GM21515 (cell line): ENCODE measurements at regions not wholly inside any gene's neighbourhood (a gene's known extent, or its start where the extent isn't known, plus 50 kb on each side); places are given as distances from the start of the nearest gene placed in this dataset.

Source experiments
- ATAC-seq: cut with Tn5 transposase; IDR thresholded peaks from one replicate; pipeline ENCODE4 v1.9.1; 2021; ENCODE audit not compliant: unreplicated experiment

GRCh38 chr1:106889059-106889458 lies 167.4 kb upstream of the PRMT6 start:
- ATAC-seq, result no peak

DNA sequence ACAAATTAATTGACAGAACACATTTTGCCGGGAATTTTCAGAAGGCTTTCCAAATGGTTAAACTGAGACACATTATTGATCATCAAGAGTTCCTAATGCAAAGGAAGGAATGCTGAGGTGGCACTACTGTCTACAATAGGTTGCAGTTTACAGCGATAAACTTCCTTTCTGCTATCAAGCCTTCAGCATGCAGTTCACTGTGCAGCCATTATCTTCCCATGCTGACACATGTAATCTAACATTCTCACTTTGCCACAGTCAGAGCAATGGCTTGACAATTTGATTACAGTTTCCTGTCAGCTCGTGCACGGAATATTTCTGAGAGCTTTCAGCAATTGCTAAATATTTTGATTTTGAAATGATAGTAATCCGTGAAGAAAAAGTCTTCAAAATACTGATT lies 166.9 kb upstream of the PRMT6 start:
- no peak for ATAC-seq

DNA sequence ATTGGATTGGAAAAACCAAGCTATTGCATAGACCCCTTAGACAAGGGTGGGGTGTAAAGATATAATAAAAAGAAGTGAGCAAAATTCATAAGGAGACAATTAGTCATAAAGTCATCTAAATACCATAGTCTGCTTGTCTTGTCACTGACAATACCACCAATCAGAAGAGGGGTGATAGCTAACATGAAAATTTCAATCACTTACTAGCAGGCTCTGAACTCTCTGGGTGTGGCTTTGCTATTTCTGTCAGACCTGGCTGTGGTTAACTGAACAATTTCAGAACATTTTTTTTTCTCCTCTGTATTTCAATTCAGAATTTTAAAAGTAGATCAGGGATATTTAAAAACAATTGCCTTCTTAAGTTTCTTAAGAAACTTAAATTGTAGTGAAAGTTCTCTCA lies 158.5 kb upstream of the PRMT6 start:
- ATAC-seq, result no peak

DNA sequence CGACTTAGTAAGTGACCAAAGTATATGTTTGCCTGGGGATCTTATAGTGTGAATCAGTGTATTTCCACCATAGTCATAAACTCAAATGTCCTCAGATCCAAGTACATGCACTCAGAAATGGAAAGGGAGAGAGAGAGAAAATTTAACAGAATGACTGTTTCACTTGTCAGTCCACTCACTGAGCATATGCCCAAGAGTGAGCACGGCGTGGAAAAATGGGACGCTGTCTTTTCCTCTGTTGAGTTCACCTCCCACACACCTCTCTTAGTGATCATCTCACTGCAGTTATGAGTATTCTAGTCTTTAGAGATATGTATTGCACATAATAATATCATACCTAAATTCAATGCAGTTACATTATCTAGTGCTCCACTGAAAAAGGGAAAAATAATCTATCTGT lies 156.8 kb upstream of the PRMT6 start:
- ATAC-seq, result no peak

GRCh38 chr1:106907795-106908194 lies 148.7 kb upstream of the PRMT6 start:
- ATAC-seq, result peak; percentile 100

GRCh38 chr1:106908689-106909088 lies 147.8 kb upstream of the PRMT6 start:
- no peak for ATAC-seq

- no peak for ATAC-seq
These were observed 145.7 kb upstream of the PRMT6 start for GRCh38 chr1:106910798-106911197.

- no peak for ATAC-seq
These were observed 144.3 kb upstream of the PRMT6 start for GRCh38 chr1:106912131-106912530.

DNA sequence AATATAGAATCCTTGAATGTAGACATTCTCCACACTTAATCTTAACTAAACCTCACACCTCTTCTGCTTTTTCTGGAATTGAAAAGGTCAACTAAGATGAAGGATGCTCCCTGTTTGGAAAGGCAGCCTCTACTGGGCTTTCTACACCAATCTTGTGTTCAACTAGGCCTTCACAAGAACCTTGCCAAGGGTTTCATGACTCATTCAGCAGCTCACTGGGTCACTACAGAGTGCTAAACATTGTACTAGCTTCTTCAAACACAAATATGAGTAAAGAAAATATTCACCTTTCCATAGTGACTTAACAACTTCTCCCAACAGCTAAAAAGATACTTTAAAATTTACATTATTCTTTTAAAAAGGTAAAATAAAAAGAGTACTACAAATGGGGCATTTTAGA lies 135.3 kb upstream of the PRMT6 start:
- no peak for ATAC-seq

DNA sequence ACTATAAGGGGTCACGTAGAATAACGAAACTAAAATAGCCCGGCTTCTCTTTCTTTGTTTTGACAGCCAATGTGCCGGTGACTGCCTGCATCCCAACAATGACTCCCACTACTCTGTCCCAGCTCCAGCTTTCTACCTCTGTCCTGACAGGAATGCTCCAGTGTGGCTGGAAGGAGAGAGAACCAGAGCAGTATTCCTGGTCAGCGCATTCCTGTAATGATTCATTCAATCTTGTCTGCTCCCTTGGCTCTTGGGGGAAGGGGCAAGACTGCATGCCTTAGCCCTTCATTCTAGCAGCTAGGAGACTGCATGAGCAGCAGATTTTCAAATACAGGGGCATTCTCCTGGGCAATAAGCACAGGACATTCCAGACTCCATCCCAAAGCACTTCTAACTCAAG lies 132.1 kb upstream of the PRMT6 start:
- no peak for ATAC-seq

DNA sequence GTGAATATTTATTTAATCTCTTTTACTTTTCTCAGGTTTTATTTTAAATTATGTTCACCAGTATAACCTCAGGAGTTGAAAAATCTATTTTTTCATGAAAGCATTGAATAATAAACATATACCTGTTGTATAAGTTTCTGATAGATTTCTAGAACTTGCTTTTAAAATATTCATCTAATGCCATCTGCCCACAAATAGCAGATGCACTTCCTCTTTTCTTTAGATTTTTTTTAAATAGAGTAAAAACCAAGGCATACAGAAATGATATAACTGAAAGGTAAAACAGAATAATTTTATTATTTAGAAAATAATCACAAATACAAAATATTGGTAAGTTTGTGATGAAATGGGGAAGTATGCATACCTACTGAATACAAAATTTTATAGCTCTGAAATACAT lies 130.7 kb upstream of the PRMT6 start:
- ATAC-seq, result no peak

DNA sequence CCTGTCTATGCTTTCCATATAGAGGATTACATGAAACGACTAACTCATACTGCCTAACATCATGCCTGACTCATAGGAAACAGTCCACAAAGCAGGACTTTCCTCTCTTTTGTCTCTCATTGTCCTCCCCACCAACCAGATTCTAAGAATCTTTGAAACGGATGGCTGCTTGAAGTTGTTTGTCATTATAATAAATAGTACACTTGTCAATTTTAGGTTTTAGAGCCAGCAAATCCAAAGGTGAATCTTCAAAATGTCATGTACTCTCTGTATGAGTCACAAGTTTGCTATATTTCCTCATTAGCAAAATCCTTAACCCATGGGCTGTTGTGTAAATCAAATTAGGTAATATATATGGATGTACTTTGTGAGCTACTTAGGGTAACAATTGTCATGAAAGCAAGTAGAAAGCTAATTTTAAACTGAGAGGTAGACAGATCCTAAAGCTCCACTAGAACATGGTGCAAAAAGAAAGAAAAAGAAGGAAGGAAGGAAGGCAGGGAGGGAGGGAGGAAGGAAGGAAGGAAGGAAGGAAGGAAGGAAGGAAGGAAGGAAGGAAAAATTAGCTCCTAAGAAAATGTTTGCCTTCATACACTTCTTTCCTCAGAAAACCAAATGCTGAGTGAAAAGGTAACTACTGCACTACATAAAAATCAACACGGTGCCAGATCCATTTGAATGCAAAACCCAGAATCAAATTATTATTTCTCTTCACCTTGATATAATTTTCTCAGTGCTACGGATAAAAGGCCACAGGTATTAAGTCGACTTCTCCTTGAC lies 129.5 kb upstream of the PRMT6 start:
- ATAC-seq, result no peak

- no peak for ATAC-seq
These were observed 119.4 kb upstream of the PRMT6 start for GRCh38 chr1:106937104-106937503.

GRCh38 chr1:106944721-106945120 lies 111.8 kb upstream of the PRMT6 start:
- ATAC-seq, result no peak

DNA sequence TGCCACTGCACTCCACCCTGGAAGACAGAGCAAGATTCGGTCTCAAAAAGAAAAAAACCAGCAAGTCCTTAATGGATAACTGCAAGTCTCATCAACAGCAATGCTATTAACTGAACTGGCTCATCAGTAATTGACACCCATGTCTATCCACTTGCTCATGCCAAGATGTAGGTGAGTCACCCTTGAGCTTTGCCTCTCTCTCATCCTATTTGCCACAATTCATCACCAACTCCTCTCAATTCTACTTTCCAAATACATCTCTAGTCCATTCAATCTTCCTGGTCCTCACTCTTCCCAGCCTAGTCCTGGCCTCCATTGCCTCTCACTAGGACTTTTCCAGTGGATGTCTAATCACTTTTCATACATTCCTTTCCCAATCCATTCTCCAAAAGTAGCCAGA lies 103.7 kb upstream of the PRMT6 start:
- no peak for ATAC-seq

DNA sequence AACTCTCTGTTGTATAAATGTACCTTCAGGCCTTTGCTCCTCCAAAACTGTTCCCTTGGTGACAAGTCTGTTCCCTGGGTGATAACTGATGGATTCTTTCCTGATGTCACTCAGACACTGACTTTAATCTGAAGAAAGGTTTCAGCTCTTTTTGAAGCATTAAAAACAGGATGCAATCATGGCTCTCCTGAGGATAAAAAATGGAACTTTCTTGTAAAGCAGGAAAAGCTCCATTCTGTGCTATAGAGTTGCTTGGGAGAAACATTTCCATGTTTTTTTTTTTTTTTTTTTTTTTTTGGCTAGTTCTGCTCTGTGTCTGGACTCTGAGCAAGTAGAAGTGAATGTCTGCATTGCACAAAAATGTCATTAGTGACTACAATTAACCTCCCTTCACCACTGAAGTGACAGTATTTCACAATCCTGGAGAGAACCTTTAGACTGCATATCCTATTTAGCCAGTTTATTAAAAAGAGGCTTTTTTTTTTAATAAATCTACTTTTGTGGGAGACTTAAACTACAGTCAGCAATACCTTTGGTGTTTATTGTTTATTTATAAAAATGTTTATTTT lies 101.7 kb upstream of the PRMT6 start:
- no peak for ATAC-seq

DNA sequence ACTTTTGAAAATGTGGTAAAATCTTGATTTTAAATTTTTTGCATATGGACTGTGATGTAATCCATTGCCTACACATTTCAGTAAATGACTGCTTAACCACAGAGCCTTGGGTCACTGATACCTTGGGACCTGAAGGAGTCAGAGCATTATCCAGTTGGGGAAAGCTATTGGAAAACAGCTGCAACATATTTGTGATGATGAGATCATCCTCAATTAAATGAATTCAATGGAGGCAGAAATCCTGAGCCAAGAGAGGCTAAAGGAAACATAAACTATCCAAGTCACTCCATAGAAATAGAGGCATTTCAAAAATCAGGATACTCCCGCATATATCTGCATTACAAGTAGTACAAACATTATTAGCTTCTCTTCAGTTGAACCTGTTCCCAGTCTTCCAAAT lies 99.8 kb upstream of the PRMT6 start:
- ATAC-seq, result no peak

- no peak for ATAC-seq
These were observed 98.7 kb upstream of the PRMT6 start for GRCh38 chr1:106957795-106958194.

GRCh38 chr1:106960412-106960811 lies 96.1 kb upstream of the PRMT6 start:
- ATAC-seq, result peak; percentile 82

DNA sequence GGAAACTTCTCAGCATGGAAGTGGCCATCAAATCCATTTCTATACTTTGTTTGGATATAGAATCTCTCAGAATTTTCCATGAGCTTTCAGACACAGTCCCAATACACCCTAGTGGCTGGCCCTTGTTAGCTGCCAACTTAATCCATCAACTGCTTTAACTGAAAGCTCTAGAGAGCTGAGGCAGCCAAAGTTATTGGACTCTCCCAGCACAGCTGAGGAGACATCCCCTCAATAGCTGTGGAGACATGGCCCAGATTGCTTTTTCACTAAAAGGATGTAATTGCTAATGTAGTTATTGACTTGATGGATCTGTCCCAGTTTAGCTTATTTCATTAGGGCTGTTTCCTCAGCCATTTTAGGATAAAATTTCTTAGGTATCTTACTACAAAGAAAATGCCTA lies 94.8 kb upstream of the PRMT6 start:
- ATAC-seq, result no peak

- no peak for ATAC-seq
These were observed 93.9 kb upstream of the PRMT6 start for GRCh38 chr1:106962591-106962990.

GRCh38 chr1:106964495-106964894 lies 92.0 kb upstream of the PRMT6 start:
- no peak for ATAC-seq

GRCh38 chr1:106968644-106969043 lies 87.8 kb upstream of the PRMT6 start:
- ATAC-seq, result no peak
